DMS153 treated with DMSO at 0.1 percent for 48 hours (cell line): ENCODE measurements at regions not wholly inside any gene's neighbourhood (a gene's known extent, or its start where the extent isn't known, plus 50 kb on each side); places are given as distances from the start of the nearest gene placed in this dataset.

Experiments
- DNase-seq: peaks from one replicate; lab custom pipeline; 2025; ENCODE audit not compliant: unreplicated experiment; lab: John Stamatoyannopoulos, UW

- no peak for DNase-seq
Observed at GRCh38 chr4:27474691-27475090, 614.0 kb downstream of the STIM2 start.

GRCh38 chr4:27484216-27484615 is 623.6 kb downstream of the STIM2 start:
- no peak for DNase-seq

- DNase-seq: no peak
Observed at GRCh38 chr4:27490315-27490714, 629.7 kb downstream of the STIM2 start.

- no peak for DNase-seq
Observed at GRCh38 chr4:27490766-27491165, 630.1 kb downstream of the STIM2 start.

DNA sequence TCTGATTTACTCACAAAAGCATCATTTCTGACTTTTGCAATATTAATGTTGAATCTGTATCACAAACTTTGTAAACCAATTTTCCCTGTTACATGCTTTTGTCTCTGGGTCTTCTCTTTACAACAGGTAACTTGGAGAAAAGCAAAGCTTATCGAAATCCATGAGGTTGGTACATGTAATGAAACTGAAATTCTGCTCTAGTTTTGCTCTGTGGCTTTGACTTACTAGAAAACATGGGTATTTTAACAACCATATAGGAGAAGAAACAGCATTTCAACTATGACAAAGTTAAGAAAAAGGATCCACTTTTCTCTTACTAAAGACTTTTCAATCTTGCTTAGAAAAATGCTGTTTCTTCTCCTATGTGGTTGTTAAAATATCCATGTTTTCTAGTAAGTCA is 645.8 kb downstream of the STIM2 start:
- DNase-seq: no peak

- DNase-seq: no peak
Observed at GRCh38 chr4:27514711-27515110, 654.1 kb downstream of the STIM2 start.

DNA sequence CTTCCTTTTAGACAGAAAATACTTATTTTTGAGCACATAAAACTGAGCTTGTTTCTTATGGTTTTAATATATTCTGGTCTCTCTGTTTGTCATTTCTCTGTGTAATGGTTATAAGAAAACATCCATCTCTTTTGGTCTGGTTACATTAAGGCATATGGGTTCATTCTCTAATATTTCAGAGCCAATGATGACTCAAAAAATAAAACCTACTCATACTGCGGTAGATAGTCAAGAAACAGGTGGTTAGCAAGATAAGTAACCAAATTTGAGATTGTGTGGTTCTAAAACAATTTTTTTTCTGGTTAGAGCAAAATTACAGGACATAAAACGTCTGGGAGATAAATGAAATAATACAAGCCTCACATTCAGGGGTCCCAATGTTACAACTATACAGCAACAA is 654.5 kb downstream of the STIM2 start:
- no peak for DNase-seq

- DNase-seq: no peak
Observed at GRCh38 chr4:27518876-27519275, 658.2 kb downstream of the STIM2 start.

DNA sequence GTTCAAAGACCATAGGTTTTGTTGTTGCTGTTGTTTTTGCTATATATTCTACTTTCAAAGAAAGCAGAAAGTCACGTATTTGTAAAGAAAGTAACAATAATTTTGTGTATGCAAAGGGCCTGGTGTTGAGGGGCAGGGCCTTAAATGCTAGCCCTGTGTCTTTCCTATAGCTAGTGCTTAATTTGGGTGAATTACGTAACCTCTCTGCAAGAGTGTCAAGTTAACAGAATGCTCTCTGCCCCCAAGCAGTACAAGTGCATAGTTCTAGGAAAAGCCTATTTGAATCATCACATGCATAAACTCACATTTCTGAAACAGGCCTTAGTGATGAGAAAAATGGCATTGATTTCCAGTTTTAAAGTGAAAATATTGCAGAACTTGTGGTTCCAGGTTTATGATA is 663.6 kb downstream of the STIM2 start:
- DNase-seq: no peak

DNA sequence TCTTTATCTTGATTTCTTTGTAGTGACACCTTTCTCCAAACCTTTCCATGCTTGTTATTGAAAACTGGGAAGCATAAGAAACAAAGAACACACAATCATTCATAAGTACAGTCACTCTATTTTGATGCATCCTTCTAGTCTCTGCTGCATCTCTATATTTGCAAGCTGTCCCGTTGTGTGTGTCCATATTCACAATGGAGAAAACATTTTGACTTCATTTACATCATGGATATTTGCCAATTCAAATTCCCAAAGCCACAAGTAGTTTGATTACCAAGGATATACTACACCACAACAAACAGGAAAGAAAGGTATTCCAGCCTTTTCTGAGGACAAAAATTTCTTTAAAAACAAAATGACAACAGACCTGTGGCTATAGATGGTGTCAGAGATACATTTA is 673.8 kb downstream of the STIM2 start:
- no peak for DNase-seq

DNA sequence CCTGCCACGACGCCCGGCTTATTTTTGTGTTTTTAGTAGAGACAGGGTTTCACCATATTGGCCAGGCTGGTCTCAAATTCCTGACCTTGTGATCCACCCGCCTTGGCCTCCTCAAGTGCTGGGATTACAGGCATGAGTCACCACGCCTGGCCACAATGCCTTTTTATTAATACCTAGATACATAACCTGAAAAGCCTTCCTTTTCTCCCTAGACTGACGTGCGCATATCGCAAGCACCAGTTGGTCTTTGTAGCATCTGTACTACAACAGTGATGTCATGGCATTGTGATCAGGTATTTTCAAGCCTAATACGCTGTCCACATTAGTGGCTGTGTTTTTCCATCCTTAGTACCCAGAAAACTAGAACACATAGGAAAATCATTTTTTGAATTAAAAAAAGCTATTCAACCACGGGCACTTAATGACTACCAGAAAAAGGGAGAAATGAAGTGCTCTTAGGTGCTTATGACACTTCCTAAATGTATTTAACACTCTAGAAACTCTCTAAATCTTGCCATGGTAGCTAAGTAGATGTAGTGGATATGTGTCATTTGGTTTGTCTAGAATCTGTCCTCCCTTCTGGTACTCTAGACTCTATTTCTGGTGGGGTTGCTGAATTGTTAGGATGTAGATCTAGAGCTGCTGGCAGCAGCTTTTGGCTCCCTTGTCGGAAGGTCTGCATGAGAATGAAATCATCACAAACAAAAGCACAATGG is 707.8 kb downstream of the STIM2 start:
- no peak for DNase-seq

GRCh38 chr4:27568952-27569319 is 708.3 kb downstream of the STIM2 start:
- DNase-seq: no peak

GRCh38 chr4:27574743-27575142 is 714.1 kb downstream of the STIM2 start:
- DNase-seq: no peak

DNA sequence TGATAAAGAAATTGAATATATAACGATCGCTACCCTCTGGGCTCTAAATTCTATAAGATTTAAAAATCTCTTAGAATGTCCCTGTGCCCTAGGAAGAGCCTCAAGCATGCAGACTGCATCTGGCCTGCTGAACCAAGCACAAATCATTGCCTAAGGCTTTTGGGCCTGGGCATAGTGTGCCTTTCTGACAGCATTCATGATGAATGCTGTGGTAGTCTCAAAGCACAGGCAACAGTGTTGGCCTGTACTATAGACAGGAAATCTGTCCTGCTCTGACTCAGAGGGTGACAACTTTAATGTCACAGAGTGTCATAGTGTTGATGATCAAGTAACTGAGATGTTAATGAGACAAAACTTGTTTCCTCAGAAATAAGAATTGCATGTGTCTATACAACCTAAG is 717.3 kb downstream of the STIM2 start:
- DNase-seq: no peak

DNA sequence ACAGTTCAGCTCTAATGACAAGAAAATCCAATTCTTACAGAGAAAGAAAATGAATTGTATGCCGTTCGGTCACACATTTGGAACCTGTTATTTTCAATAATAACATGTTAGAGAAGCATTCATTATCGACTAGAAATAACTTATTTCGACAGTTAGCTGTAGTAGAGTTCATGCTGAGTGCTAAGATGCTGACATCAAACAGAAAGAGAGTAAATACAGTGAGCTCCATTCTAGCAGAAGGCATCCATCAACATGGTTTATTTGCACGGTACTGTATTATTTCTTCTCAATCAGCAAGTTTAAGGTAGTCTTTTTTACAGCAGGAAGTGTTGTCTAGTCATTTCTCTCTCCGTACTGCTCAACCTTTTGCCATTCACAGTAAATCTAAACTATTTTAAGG is 732.1 kb downstream of the STIM2 start:
- DNase-seq: no peak

DNA sequence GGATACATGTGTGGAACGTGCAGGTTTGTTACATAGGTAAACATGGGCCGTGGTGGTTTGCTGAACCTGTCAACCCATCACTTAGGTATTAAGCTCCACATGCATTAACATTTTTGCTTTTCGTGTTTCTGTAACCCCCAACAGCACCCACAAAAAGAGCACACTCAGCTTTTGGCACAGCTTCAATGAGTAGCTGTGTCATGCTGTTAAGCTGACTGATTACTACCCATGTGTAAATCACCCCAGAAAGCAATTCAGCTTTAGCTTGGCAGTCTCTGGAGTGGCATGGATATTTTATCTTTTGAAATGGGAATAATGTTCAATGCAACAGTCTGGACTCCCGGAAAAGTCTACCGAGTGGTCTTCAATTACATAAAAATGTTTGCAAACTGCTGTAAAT is 734.3 kb downstream of the STIM2 start:
- no peak for DNase-seq

- no peak for DNase-seq
Observed at GRCh38 chr4:27595571-27596360, 735.1 kb downstream of the STIM2 start.

DNA sequence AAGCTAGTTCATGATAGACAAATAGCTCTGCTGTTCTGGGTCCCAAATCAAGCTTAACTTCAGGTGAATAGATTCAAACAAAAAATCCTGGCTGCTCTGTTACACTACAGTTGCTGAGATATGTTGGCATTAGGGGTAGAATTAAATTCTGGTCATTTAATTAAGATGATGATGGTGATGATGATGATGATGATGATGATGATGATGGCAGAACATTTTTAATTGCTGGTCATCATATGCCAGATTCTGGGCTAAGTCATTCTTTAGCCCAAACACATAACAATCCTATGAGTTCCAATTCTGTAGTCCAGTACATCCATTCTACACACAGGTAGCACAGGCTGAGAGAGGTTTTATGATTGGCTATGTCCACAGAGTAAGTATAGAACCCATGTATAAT is 741.5 kb downstream of the STIM2 start:
- DNase-seq: no peak

DNA sequence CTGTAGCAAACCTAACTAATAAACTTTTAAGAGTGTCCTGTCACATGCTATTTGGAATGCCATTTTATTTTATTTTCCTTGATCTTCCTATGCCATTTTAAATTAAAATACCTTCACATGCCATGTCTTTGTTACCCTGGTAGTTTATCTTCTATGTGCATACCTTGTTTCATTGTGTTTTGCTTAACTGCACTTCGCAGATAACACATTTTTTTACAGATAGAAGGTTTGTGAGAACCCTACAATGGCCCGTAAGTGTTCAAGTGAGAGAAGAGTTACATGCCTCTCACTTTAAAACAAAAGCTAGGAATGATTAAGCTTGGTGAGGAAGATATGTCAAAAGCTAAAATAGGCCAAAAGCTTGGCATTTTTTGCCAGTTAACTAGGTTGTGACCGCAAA is 744.1 kb downstream of the STIM2 start:
- no peak for DNase-seq

DNA sequence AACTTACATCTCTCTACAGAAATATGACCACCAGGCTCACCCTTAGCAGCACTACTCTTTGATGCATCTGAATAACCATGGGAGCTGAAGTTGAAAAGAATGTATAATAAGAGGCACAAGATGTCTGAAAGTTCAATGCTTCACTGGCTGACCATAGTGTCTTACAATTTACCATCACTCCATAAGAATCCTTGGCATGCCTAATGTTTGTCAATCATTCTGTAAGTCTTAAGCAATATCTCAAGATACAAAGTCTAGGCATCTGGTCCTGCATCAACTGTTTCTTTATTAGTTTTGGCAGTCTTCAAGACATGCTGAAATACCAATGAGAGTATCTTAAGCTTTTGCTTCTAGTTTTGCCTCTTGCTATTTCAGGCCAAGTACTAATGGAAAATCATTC is 755.5 kb downstream of the STIM2 start:
- no peak for DNase-seq

DNA sequence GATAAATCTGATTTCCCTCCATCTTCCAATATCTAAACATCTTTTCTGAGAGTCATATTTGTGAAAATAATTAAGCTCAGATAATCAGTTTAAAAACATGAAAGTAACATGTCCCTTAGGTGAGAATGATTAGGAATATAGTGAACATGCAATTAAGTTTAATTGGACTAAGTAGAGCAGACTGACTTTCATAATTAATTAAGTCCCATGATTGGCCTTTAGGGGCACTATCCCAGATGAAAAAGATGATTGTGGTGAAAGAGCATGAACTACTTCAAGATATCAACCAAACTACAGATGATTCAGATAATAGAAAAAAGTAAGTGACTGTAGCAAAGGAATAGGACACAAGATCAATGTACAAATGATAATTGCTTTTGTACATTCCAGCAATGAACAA is 758.8 kb downstream of the STIM2 start:
- DNase-seq: no peak

DNA sequence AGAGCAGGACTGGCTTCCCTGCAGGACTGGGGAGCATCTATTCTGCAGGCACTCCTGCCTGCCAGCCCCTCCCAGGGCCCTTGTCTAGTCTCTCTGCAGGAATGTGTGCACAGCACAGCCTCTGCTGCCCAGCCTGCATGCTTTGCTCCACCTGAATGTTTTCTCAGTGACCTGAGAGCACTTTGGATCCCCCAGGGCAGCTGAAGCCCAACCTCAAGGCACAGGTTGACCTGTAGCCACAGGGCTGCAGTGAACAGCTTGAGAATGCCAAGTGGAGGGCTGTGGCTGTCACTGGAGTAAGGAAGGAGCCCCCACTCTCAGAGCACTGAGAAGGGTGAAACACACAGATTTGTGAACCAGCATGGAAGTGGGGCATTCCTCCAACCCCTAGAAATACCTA is 760.2 kb downstream of the STIM2 start:
- DNase-seq: no peak

DNA sequence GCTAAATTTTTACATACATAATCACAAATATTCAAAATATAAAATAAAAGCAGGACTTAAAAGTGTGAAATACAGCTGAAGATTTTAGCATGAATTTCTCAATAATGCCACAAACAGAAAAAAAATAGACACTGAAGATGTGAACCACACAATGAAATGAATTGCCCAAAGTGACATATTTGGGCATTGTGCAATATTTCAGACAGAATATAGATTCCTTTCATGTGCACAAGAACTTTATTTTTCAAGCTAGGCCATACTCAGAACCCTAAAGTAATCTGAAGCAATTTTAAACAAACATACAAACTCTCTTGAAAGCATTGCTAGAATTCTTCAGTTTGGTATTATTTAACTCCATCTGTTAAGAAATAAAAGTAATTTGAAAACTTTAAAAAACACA is 764.1 kb downstream of the STIM2 start:
- no peak for DNase-seq
